Esophagus muscularis mucosa (tissue), 4 donors: ENCODE measurements at regions not wholly inside any gene's neighbourhood (a gene's known extent, or its start where the extent isn't known, plus 50 kb on each side); places are given as distances from the start of the nearest gene placed in this dataset.

Source experiments
- EP300 ChIP-seq: sonication (generic); formaldehyde crosslinking; IDR thresholded peaks from one replicate; pipeline ENCODE4 v1.6.1; 2017; ENCODE audit warnings: antibody characterized with exemption
- POLR2A ChIP-seq: fragments of 450-650 bp; IDR thresholded peaks from one replicate; pipeline ENCODE4 v1.6.1; 2017; ENCODE audit warnings: antibody characterized with exemption, moderate library complexity, mild to moderate bottlenecking, low read depth
- POLR2AphosphoS5 ChIP-seq, 2 donors: sonication (generic); formaldehyde crosslinking; IDR thresholded peaks; one replicate each; pipeline ENCODE4 v1.6.1; 2017; ENCODE audit warnings: antibody characterized with exemption in 2 of 2
- TF ChIP-seq, protein P1 (sequence below), 3 experiments: fragments of 200-600 bp in 2 of 3; fragments of 450-650 bp in 1 of 3; sonication (generic) in 2 of 3; IDR thresholded peaks; one replicate each; pipeline ENCODE4 v1.5.1; 2017 to 2019; ENCODE audit warnings: antibody characterized with exemption in 3 of 3, mild to moderate bottlenecking in 2 of 3, moderate library complexity in 1 of 3

GRCh38 chr10:121306159-121306673, 292.0 kb downstream of the FGFR2 start:
- TF ChIP-seq EP300, result no peak
- TF ChIP-seq, protein P1, sequence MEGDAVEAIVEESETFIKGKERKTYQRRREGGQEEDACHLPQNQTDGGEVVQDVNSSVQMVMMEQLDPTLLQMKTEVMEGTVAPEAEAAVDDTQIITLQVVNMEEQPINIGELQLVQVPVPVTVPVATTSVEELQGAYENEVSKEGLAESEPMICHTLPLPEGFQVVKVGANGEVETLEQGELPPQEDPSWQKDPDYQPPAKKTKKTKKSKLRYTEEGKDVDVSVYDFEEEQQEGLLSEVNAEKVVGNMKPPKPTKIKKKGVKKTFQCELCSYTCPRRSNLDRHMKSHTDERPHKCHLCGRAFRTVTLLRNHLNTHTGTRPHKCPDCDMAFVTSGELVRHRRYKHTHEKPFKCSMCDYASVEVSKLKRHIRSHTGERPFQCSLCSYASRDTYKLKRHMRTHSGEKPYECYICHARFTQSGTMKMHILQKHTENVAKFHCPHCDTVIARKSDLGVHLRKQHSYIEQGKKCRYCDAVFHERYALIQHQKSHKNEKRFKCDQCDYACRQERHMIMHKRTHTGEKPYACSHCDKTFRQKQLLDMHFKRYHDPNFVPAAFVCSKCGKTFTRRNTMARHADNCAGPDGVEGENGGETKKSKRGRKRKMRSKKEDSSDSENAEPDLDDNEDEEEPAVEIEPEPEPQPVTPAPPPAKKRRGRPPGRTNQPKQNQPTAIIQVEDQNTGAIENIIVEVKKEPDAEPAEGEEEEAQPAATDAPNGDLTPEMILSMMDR (IDR thresholded peaks at IDR 0.05), result no peak
- TF ChIP-seq POLR2A, result no peak
- no peak for TF ChIP-seq POLR2AphosphoS5 (IDR thresholded peaks at IDR 0.05)
